NCI-H2081 (cell line): ENCODE measurements at regions not wholly inside any gene's neighbourhood (a gene's known extent, or its start where the extent isn't known, plus 50 kb on each side); places are given as distances from the start of the nearest gene placed in this dataset.
"Not testable (repeated sequence)": the region's sequence is repeated elsewhere in the genome, so short reads cannot be mapped to it uniquely, and the experiment has no call there.

Experiments used
- DNase-seq, 2 experiments: peaks; one replicate each; lab custom pipeline; 2025; lab: John Stamatoyannopoulos, UW

DNA sequence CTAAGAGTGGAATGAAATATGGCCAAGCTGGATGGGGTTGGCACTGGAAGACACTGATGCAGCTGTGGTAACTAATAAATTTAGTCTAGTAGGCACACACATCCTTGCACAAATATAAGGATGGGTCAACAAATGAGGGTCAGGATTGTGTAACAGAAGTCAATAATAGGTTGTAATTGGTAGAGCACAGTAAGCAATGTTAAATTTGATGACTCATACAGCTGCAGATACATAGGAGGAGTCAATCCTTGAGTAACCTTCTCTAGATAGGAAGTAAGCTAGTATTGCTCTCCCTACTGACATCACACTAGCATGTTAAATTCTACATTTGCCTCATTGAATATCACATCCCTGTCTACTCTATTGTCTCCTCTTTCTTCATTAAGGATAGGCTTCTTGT, 332.1 kb downstream of the PTPRC start:
- peak in 1 of 2 experiments; percentile 59 for DNase-seq

DNA sequence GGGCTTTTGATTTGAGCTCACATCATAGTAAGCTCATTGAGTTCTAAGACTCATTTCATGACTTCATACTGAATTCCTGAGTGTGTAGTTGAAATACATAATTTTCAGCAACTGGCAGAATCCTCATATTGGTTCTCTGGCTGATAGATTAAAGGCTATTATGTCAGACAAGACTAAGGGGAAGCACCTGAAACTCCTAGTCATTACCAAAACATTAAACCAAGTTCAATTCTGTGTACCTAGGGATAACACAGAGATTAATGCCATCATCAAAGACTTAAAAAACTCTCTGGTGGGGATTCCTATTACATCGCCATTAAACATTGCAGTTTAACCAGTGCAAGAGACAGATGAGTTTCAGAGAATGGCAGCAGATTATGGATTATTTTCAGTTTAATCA, 339.1 kb downstream of the PTPRC start:
- DNase-seq, result no peak

DNA sequence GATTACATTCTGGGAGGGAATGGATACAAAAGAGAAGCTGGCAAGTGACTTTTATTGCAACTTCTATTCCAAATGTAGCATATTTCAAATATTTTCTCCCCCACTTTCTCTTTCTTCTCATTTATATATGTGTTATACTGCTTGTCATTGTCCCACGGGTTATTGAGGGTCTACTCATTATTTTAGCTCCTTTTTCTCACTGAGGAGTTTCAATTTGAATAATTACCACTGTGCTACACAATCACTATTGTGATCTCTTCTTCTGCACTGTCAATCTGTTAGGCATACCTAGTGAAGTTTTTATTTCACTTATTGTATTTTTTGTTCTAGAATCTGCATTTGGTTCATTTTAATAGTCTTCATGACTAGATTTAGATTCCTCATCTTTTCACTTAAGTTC, 339.7 kb downstream of the PTPRC start:
- no peak for DNase-seq

DNA sequence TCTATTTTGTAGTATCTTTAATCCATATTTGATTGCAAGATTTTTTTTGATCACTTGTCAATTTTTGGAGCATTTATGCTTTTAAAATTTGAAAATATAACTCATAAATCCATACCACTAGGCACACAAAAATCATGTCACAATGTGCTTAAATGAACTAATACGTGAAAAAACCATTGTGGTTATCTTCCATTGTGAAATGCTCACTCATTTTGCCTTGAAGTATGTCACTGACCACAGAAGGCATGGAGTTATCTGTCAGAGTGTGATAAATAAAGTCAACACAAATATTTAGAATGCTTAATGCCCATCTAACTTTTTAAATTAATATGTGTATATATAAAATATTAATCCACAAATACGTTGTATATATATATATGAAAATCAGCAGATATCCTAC, 347.2 kb downstream of the PTPRC start:
- no peak for DNase-seq

DNA sequence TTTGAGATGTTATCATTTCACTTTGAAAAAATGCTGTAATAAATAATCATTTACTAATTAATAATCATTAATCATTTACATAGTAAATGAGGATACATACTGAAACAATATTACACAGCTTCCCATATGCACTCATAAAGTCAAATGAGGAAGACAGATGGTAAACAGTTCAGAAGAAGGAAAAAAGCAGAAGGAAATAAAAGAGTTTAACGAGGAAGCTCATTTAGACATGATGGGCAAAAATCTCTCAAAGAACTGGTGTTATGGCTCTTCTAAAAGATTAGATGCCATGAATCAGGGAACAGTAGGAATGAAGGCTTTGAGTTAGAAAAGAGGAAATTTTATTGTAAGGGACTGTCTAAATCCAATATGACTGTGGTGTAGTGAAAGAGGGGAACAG, 347.6 kb downstream of the PTPRC start:
- no peak for DNase-seq

DNA sequence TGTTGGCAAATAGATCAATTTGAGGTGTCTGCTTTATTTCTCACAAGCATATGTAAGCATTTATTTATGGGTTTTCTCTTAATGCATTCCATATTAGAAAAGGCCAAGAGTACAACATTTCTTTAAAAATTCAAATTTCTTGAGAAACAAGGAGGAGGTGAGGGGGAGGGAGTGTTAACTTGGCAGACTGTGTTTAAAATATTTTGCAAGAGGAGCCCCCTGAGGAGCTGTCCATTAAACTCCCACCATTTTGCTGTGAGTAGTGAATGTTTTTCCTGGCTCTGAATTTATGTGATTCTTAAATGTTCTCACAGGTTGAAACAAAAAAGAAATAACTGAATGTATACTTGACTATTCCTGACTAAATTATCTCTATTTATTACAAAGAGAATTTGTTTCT, 363.8 kb downstream of the PTPRC start:
- DNase-seq, result no peak

DNA sequence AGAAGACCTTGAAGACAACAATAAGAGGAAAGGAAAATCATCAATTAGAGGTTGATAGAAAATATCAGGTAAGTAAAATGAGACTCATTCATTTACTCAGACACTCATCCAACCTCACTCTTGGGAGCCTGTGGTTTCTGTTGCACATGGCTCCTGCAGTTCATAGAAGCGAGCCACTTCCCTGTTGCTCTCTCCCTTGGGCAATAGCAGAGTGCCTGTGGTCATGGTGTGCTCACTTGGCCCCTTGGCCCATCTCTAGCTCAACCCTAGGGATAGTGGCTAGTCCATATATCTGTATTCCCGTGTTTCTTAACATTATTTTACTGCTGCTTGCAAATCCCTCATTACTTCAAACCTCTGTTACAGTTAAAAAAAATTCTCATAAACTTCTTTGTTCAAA, 368.6 kb downstream of the PTPRC start:
- no peak for DNase-seq

DNA sequence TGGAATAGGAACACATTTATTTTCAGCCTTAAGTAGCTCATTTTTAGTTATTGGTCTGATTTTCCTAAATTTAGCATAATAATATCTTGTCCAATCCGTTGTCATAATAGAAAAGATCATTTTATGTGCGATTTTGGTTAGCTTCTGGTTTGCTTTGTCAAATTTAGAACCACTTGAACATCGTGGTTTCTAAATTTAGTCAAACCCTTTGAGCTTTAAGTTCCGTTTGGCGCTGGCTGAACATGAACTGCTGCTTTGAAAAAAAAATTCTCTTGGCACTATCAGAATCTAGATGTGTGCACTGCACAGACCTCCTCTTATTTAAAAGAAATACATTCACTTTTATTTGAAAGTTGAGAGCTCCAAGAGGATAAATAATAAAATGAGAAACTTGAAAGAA, 370.6 kb downstream of the PTPRC start:
- DNase-seq, result no peak

DNA sequence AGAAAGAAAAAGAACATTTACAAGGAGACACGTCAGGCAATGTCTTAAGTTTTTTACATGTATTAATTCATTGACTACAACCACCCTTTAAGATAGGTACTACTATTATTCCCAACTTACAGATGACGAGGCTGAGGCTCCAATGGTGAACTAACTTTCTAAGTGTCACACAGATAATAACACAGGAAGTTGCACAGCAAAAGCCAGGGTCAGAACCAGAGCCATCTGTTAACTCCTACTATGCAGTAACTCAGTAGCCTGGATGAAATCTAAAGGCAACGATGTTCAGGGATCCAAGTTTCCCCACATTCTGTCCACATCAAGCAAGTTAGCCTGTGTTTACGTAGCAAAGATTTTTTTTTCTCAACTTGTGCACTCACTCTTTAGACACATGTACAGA, 371.7 kb downstream of the PTPRC start:
- no peak for DNase-seq

DNA sequence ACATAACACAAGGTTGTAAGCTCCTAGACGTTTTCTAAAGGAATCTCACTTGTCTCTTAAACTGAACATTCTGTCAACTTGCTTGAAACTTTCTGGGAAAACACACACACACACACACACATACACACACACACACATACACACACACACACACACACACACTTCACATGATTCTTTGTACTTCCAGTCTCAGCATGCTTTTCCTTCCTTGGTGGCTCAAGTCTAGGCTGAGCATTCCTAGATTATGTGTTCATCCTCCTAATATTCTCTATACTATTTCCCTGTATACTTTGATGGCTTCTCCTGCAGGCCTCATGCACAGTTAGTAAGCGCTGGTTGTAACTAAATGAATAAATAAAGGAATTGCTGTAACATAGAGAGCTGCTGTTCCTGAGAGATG, 372.1 kb downstream of the PTPRC start:
- no peak for DNase-seq

DNA sequence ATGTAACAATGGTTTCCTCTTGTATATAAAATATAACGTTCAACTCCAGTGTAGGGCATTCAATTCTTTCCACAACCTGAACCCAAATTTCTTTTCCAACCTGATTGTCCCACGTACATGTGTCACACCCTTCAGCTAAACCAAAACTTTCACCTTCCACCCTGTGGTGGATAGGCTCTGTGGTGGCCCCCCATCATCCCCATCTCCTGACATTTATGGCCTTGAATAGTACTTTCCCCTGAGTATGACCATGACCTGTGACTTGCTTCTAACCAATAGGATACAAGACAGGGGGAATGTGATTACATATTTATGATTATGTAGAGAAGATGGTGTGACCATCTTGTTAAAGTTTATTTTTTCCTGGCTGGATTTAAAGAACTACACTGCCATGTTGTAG, 377.0 kb downstream of the PTPRC start:
- DNase-seq, result no peak

DNA sequence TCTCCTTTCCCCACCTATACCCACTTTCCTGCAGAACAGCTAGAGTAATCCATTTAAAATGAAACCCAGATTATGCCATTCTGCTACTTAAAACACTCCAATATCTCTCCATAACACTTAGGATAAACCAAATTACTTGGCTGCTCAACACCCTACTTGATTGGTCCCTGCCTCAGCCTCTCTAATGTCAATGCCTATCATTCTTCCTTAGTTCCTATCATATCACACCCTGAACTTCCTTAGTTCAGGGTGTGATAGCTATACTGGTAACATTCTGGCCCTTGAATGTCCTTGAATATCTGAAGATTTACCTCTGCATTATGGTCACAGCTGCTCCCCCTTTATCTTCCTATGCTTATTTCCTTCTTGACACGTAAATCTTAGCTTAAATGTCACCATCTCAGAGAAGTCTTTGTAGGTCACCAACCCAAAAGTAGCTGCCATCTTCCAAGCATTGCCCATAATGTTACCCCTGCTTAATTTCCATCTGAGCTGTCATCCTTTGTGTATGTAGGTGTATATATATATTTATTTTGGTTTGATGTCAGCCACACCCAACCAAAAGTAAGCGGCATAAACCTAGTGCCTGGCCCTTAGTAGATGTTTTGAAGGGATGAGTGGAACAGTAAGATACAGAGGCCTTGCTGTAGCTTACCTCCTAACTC, 379.8 kb downstream of the PTPRC start:
- DNase-seq, result no peak

DNA sequence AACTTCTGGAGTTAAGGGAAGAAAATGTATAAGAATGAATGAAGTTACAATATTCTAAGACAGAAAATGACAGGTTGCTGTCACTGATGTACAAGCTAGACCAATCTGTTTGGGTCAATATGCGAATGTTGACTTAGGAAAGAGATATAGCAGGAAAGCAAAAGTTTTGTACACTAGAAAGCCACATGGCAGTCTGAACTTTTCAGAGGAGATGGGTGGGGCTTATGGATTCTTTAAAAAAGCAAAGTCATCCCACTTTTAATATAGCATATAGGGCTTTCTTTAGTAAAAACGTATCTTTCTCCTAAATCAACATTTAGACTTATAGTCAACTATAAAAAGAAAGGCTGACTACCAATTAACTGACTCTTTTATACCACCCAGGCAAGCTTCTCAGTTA, 381.2 kb downstream of the PTPRC start:
- DNase-seq, result no peak

DNA sequence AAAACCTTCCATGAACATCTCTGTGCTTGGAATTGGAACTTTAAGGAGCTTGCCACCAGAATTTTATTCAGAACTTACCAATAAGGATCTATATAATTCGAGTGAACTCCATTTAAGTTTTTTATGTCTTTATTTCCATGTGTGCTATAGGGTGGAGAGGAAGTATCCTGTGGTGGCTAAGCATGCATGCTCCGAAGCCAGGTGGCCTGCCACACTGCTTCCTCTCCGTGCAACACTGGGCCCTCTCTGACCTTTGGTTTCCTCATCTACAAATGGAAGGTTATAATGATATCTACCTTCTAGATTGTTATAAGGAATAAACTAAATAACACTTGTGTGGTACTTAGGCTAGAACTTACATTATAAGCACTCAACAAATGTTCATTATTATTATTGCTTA, 382.1 kb downstream of the PTPRC start:
- no peak for DNase-seq

DNA sequence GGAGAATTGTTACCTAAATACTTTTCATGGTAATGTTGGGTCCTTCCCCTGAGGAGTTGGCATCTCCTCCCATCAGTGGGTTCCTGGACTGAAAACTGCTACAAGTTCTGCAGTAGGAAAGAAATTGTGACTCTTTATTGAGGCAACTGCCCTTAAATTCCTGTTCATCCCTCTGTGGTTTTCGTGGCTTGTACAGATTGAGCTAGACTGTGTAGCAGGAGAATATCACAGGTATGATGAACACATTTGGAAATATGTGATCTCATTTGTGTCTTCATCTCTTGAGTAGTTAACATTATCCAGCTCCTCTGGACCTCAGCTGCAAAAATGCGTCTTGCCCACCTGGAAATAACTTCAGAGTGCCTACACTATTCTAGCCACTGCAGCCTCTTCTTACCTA, 390.6 kb downstream of the PTPRC start:
- no peak for DNase-seq

DNA sequence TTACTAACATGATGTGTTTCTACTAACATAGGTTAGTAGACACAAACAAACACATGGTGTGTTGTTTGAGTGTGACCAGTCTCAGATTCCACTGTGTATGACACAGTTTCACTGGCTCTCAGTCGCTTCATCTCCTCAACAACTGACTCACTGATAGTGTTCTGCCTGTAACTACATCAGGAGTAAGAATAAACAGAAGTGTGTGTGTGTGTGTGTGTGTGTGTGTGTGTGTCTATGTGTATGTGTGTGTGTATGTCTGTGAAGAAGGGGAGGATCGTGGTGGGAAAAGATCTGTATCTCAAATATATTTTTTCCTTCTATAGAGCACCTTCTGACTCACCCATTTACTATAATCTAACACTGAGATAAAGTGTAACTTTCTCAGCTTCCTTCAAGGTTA, 391.0 kb downstream of the PTPRC start:
- DNase-seq, result no peak

DNA sequence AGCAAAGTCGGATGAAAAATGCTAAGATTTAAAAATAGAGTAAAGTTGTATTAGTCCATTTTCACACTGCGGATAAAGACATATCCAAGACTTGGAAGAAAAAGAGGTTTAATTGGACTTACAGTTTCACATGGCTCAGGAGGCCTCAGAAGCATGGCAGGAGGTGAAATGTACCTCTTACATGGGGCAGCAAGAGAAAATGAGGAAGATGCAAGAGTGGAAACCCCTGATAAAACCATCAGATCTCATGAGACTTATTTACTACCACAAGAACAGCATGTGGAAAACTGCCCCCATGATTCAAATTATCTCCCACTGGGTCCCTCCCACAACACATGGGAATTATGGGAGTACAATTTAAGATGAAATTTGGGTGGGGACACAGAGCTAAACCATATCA, 391.7 kb downstream of the PTPRC start:
- DNase-seq, result not testable (repeated sequence)

DNA sequence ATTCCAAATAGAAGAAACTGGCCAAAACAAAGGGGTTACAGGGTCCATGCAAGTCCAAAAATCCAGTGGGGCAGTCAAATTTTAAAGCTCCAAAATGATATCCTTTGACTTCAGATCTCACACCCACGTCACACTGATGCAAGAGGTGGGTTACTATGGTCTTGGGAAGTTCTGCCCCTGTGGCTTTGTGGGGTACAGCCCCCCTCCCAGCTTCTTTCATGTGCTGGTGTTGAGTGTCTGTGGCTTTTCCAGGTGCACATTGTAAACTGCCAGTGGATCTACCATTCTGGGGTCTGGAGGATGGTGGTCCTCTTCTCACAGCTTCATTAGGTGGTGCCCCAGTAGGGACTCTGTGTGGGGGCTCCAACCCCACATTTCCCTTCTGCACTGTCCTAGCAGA, 392.3 kb downstream of the PTPRC start:
- DNase-seq, result not testable (repeated sequence)

DNA sequence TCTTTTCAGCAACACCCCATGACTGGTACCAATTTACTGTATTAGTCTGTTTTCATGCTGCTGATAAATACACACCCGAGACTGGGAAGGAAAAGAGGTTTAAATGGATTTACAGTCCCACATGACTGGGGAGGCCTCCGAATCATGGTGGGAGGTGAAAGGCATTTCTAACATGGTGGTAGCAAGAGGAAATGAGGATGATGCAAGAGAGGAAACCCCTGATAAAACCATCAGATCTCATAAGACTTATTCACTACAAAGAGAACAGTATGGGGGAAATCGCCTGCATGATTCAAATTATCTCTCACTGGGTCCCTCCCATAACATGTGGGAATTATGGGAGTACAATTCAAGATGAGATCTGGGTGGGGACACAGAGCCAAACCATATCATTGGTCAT, 393.6 kb downstream of the PTPRC start:
- not testable (repeated sequence) for DNase-seq

DNA sequence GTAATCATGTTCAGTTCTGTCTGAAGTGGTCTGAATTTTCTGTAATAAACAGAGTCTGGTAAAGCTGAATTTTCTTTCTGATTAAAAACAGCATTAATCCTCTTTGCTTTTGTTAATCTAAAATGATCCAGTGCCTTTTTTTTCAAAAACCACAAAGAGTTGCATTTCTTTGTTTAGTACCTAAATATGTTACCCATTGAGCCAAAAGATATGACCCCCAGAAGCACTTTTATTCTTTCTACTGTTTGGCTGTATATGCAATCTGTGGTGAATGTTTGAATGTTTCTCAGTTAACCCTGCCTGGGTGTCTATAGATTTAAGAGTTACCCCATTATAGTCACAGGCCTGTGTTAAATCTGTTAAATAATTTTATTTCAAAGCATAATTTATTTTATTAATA, 394.8 kb downstream of the PTPRC start:
- no peak for DNase-seq

DNA sequence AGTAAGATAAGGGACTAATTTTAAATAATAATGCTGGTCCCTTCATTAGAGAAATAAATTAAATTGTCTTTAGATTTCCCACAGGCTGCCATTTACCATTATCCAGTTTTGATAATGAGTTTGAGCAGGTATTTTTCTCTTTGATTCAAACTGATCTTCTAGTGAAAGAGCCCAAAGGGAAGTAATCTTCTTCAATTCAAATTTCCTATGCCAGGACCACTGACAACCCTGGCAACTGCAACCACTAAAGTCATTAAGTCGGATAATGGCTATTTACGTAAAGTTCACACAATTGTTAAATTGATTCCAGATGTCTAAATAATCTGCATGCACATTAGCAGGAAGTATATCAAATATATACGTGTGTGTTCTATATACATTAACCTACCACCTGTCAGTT, 399.3 kb downstream of the PTPRC start:
- DNase-seq, result peak; percentile 40 to 77

DNA sequence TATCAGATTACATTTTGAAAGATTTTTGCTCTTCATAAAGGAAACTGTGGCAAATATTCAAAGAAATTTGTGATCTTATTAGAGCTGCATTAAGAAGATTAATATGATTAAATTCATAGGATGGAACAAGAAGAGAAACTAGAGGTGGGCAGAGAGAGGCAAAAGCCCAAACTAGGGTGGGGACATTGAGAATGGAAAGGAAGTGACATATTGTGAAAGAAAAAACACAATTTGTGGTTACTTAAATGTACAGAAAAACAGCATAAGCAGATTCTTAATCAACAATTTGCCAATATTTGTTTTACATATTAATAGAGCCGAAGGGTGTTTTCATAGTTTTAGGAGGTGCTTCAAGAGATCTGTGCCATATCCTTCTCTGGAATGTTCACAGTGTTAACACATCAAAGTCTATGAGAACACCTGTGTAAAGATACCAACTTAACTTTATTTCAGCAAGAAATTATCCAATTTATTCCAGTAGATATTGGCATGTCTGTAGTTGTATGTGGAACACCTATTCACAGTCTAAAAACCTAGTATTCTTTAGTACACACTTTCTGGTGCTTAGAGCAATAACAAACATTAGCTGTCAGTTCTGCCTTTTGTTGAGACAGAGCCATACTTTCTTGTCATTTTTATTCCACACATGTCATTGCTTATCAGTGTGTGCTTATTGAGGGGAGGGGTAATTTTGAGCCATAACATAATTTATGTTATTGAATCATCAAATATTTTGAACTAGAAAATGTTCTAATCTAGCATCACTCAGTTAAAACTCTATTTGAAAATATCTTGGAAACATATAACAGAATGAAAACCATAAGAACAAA, 401.5 kb downstream of the PTPRC start:
- DNase-seq, result no peak

DNA sequence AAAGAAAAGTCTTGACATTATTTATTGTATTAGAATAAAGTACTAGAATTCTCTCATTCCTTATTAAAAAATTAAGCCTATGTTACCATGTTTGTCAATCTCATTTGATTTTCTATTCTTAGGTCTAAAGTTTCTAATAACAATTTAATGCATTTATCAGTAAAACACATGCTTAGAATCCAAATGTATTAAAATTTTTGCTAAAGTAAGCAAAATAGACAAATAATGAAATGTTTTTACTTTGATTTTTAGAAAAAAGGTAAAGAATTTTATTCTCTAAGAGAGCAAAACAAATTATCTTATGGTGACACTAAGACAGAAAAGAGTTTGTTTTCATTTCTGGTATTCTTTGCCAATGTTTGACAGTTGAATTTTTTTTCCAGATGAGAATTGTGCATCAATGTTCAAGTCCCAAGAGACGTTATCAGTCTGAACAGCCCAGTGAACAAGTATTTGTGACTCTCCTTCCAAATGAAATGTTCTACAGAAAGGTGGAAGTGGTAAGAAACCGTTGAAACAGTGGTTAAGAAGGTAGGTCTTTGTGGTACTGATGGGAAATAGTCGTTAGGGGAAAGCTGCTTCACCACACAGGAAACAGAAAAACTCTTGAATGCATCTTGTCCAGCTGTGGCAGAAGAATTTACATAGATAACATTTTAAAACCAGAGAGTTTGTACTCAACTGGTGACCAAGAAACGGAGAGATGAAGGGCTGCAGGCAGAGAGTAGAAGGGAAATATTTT, 402.5 kb downstream of the PTPRC start:
- DNase-seq, result no peak
